Sciatic nerve (tissue), 2 donors: ENCODE measurements at regions not wholly inside any gene's neighbourhood (a gene's known extent, or its start where the extent isn't known, plus 50 kb on each side); places are given as distances from the start of the nearest gene placed in this dataset.

ENCODE experiments used
- ATAC-seq: fragments of 200-7000 bp; cut with Tn5 transposase; one replicate; pipeline ENCODE4 v1.9.1; 2020; ENCODE audit warnings: mild to moderate bottlenecking, moderate library complexity
- DNase-seq: peaks from one replicate; pipeline ENCODE4 v3.0.0-alpha.2; 2020; ENCODE audit warnings: low spot score
- intact Hi-C: fragments of 100-400 bp; cut with DNase I; formaldehyde crosslinking; loops from one replicate; pipeline ENCODE4 v1.14.2; 2022
- donor health status: DM: no; HTN: no; CAD: no.
- donor health status: DM: no; HTN: no; CAD: no.

DNA sequence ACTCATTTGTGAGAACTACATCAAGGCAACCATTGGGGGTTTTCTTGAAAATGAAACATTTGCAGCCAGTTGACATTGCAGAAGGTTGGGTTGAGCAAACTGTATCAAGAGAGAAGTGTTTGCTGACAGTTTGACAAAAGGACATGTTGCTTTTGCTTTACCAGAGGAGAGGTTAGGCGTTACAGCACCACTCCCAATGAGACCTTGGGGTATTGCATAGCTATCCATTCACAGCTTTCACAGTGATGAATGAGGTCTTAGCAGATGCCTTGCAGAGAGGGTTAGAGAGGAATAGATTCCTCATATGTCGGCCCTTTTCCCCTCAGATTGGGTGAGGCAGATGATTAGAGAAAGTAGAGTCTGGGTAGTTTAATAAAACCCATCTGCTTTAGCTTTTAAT is 988.9 kb upstream of the FLRT2 start:
- no peak for ATAC-seq
- intact Hi-C loops, result no loop called here

DNA sequence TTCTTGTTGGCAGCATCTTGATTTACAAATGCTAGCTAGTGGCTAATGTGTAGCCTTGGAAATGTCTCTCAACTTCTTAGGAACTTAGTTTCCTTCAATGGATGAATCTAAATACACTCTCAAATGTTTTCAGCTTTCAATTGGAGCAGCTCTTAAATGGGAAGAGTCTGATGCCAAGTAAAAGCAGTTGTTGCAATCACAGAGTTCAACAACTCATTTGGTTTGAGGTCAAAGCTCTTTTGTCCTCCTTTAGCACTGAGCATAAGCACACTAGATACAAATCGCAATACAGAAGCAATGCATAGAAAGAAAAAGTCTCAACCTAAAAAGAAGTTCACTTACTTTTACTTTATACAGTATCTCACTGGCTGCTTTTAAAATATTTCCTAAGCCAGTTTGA is 986.1 kb upstream of the FLRT2 start:
- DNase-seq (no peak), ATAC-seq (peak; percentile 52)
- intact Hi-C loops, result no loop called here

More for the DNA sequence above, 988.9 kb upstream of the FLRT2 start:
- no peak for DNase-seq

DNA sequence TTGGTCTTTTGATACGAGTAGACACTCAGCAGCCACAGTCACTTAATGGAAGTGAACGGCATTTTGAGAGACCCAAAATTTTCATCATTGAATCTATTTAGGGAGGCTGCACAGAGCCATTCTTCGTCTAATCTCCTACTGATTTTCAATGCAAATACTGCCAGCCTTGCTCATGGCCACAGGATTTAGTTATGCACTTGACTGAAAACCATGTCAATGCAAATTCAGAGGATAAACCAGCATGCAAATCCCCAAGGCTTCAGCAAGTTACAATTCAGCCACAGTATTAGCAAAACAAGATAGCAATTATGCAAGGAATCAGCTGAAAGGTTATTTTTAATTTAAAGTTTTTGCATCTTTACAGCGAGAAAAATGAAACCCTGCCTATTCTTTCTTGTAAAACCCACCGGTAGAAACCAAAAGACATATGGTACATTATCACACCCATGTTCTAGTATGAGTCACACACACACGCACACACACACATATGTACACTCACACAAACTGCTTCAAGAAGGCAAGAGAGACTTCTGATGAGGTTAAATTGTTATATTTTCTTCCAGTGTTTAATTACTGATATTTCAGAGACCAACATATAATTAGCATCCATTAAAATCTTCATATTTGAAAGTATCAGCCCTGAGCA is 985.3 kb upstream of the FLRT2 start:
- DNase-seq, result no peak
- no peak for ATAC-seq
- intact Hi-C loops, result no loop called here

DNA sequence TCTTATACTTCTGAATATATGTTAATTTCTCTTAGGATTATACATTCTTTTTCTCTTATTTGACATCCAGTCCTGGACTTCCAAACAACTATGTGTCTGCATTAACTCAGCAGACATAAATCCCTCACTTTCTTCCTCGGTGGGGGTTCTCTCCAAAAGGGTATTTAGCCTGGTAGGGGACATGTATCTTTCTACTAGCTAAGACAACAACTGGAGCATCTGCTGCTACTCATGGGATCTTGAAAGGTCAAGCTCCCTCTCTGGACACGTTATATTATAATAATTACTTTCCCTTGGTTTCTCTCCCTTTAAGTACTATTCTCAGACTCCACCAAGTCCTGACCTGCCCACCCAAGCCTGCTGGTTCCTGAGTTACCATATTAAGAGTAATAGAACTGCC is 983.7 kb upstream of the FLRT2 start:
- ATAC-seq (no peak), DNase-seq (no peak)
- intact Hi-C loops, result no loop called here

DNA sequence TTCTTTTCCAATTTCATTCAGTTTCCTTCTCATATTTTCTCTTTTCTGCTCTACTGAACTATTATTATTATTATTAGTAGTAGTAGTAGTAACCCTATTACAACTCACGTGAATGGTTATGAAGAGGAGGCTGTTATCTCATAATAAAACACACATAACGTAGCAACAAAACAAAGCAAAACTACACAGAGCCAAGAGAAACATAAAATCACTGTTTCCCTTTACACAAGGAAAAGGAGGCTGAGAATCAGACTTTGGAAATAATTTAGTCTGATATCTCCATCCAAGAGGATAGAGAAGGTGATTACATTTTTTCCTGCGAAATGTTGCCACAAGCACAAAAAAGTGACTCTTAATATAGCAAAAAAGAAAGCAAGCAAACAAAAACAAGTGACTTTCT is 975.8 kb upstream of the FLRT2 start:
- intact Hi-C loops, result no loop called here
- ATAC-seq (no peak), DNase-seq (no peak)

DNA sequence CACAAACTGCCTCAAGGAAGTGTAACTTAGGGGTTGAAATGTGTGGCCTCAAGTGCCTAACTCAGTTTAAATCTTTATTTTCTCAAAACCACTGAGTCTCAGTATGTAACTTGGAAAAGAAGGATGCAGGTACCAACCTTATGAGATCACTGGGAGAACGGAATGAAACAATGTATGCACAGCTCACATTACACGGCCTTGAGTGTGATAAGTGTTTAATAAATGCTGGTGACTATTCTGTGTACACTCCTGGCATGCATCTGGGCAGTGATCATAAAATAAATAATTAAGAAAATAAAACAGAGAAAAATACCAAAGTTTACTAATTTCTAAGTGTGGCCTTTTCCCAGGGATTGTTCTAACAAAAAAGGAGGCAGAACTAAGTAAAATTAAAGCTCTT is 974.5 kb upstream of the FLRT2 start:
- intact Hi-C loops, result no loop called here
- DNase-seq (no peak), ATAC-seq (no peak)

DNA sequence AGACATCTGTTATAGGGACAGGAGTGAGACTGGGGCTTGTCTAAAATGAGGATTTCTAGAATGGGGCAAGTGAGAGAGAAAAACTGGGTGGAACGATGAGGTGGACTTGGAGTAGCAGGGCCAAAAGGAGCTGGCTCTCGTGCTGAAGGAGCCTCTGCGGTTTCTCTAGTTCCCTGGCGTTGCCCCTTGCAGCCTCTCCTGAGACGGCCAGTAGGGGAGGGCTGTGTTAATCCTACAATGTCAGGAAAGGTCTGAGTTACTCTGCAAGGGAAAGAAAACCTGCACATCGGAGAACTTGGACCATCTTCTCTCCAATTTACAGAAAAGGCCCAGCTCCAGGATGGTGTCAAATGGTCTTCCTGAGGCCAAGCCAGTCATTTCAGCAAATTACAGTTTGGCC is 963.8 kb upstream of the FLRT2 start:
- intact Hi-C loops, result loop anchor here (1.0 kb wide), 1 partner anchor 18 kb away; no protein-coding TSS in a partner anchor
- ATAC-seq, result no peak
- no peak for DNase-seq

DNA sequence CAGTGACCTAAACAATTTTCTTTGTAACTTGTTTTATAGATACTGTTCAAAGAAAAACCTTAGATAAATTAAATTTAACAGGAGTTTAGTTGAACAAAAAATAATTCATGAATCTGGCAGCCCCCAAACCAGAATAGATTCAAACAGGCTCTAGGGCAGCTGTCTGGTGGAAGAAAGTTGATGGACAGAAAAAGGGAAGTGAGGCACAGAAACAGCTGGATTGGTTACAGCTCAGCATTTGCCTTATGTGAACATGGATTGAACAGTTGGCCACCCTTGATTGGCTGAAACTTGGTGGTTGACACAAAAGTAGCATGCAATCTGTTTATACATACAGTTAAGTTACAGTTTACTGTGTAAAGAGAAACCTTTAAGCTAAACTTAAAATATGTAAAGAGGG is 954.3 kb upstream of the FLRT2 start:
- ATAC-seq (no peak), DNase-seq (no peak)
- intact Hi-C loops, result no loop called here

DNA sequence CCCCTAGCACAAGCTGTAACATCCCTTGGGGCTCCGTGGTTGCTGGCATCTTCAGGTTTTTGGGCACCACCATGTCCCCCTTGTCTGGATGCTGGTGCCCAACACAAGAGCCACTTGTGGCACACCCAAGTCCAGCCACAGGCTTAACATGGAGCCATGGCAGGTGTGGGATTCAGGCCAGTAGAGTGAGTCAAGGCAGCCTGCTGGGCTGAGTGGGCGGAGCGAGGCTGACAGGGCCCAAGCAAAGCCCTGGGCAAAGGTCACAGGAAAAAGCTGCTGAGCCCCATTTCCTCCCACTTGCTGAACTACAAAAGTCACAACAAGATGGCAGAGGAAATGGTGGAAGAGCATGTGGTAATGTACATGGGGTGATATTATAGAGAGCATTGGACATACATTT is 950.7 kb upstream of the FLRT2 start:
- ATAC-seq, result no peak
- no peak for DNase-seq
- intact Hi-C loops, result no loop called here

DNA sequence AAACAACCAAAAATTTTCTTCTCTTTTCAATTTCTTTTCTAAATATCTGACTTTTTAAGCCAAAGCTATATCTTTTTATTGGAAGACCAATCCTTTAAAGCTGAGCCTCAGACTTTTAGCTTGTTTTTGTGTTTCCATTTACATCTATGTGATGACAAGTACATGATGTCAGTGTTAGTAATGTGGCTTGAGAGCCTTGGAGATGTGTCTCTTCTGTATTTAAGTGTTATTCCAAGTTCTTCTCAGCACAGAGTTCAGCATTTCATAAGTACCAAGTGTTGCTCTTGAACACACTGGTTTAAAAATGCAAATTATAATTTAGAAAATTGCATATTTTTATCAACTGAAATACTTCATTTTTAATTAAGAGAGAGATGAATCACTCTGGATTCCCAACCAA is 948.9 kb upstream of the FLRT2 start:
- no peak for DNase-seq
- intact Hi-C loops, result no loop called here
- ATAC-seq, result no peak

DNA sequence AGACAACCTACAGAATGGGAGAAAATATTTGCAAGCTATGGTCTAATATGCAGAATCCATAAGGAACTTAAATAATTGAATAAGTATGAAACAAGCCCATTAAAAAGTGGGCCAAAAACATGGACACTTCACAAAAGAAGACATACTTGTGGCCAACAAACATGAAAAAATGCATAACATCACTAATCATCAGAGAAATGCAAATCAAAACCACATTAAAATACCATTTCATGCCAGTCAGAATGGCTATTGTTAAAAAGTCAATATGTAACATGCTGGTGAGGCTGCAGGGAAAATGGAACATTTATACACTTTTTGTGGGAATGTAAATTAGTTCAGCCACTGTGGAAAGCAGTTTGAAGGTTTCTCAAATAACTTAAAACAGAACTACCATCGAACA is 945.4 kb upstream of the FLRT2 start:
- no peak for ATAC-seq
- intact Hi-C loops, result loop anchor here (1.0 kb wide), 1 partner anchor 18 kb away; no protein-coding TSS in a partner anchor
- no peak for DNase-seq

DNA sequence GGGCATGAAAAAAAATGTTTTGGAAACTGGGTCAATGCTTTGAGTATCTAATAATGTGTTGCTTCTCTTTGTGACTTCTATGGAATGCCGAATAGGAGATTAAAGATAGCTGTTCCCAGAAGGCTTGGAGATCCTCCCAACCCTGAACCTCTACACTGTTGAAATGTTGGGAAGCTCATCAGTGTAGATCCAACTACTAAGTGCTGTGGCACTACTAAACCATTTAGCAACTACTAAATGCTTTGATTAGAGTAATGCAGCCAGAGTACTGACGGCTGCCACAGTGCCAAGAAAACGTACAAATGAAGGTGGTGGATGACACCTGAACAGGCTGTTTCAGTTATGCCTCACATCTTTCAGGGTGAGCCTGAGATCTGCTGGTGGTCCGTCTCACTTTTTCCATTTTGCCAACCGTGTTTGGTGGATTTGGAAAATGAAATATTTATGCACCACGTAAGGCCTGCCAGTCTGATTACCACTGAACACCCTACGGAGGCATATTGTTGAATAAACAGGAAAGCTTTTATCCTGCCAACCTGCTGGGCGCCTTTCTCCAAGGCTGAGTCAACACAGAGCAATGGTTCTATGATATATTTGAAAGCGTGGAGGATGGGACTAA is 938.0 kb upstream of the FLRT2 start:
- ATAC-seq (no peak), DNase-seq (no peak)
- intact Hi-C loops, result no loop called here

DNA sequence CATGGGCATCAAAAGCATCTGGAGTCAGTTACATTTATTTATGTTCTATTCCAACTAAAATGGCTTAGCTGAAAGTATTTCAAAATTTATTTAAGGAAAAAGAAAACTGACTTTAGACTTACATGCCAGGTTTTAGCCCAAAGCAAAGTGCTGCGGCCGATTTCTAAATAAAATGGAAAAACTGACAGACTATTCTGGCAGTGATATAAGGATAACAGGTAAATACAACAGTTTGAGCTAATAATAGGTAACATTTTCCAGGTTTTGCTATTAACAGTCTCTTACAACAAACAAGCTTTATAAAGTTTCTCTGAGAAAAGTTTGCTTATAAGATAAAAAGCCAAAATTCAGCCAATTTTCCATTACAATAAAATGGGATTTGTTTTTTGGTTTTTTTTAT is 937.2 kb upstream of the FLRT2 start:
- intact Hi-C loops, result no loop called here
- no peak for ATAC-seq
- no peak for DNase-seq

DNA sequence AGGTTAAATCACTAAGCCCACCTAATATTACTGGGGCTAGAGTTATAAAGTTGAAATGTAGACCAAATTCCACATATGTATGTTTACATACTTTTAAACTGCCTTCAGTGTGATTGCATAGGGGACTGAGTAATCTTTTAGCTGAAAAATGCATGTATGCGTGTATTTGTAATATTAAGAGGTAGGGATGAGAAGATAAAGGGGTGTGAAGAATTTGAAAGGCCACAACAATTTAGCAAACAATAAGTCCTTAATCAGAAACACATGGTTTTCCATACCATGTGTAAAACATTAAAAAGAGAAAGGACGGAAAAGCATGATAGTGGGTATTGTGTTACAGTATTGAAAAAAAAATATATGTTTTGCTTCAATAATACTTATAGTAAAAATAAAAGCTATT is 919.9 kb upstream of the FLRT2 start:
- DNase-seq, result no peak
- intact Hi-C loops, result no loop called here
- ATAC-seq, result no peak

DNA sequence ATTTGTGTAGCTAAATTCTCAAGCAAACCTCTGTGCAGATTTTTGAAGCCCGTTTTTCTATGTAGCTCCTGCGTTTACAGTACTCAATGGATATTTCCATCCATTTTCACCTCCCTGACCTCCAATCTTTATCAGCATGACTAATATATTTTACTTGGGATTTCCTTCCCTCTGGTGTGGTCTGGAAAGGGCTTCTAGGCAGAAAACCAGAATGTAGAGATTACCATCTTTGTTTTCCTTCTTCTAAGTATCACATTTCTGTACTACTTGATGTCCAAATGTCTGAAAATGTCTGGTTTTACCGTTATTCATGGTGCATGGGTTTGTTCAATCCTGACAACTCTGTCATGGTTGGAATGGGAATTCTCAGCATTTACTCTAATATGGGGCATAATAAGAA is 907.6 kb upstream of the FLRT2 start:
- intact Hi-C loops, result no loop called here
- ATAC-seq, result no peak
- no peak for DNase-seq

DNA sequence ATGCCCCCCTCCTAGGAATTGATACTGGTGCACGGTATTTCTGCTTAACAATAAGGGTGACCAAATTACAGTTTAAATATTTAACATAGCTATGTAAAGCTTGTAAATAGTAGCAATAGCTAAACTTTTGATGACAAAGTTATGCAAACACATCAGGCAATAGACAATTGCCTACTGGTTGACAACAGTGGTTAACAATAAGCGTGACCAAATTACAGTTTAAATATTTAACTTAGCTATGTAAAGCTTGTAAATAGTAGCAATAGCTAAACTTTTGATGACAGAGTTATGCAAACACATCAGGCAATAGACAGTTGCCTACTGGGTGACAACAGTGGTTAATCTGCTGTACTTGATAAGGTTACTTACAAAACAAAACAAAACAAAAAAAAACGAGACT is 886.5 kb upstream of the FLRT2 start:
- ATAC-seq (no peak), DNase-seq (no peak)
- intact Hi-C loops, result no loop called here

DNA sequence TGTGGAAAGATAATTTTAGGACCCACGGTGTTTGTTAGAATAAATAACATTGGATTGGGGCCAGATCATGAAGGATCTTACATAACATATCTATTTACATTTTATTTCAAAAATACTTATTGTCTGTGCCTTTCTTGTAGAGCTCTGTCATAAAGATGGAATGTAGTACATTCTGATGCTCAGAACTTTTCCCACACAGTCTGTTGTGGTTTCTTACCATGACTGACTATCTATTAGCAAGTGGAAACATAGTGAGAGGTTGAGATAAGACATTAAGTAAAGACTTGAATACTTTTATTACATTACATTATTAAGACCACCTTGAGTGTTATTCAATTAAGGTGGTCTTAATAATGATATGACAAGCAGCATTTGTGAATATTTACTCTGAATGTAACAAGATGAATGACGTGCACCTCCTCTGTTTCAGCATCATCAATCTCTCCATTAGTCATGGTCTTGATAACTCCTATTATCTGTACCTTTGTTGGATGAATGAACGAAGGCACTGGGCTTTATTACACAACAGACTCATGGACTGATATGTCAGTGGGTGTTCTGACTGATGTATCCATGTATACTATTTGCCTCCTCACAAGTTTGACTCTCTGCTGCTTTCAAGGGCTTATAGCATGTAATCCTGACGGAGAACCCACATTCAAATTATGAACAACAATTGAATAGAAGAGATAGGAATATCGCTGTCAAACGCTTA is 883.0 kb upstream of the FLRT2 start:
- DNase-seq (no peak), ATAC-seq (no peak)
- intact Hi-C loops, result no loop called here

DNA sequence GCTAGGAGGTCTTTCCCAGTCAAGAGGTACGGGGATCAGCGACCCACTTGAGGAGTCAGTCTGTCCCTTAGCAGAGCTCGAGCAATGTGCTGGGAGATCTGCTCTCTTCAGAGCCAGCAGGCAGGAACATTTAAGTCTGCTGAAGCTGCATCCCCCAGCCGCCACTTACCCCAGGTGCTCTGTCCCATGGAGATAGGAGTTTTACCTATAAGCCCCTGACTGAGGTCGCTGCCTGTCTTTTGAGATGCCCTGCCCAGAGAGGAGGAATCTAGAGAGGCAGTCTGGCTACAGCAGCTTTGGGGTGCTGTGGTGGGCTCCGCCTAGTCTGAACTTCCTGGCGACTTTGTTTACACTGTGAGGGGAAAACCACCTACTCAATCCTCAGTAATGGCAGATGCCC is 874.9 kb upstream of the FLRT2 start:
- ATAC-seq (no peak), DNase-seq (no peak)
- intact Hi-C loops, result no loop called here

DNA sequence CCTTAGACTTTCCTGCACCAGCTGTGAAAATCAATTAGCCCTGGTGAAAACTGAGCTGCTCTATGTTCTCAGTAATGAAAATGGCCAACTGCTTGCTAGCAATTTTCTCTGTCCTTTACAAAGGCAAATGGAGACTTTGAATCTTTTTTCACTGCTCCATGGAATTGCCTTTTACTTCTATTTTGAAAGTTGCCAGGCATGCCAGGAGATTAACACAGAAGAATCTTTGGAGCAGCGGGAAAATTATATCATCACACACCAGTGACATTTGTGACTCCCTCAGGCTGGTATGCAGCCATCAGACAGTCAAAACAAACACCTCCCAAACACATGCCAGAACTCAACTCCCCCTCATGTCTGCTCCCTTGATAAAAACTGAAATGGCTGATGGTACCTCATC is 872.0 kb upstream of the FLRT2 start:
- DNase-seq, result no peak
- ATAC-seq, result no peak
- intact Hi-C loops, result no loop called here

DNA sequence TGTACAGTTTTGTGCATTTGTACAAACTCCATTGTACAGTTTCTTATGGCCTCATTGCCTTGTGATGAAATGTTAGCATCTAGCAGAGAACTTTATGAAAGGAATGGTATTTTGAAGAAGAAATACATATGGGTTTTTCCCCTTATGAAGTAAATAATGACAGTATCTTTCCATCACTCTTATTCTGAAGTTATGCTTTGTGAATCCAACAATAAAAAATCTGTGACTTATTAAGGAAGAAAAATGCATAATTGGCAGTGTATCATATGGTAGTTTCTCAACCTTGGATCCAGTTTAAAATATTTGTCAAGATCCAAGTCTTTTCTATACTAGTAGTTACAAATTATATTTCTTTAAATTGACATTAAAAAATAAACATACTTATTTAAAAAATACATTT is 859.1 kb upstream of the FLRT2 start:
- intact Hi-C loops, result no loop called here
- no peak for ATAC-seq
- DNase-seq, result no peak

DNA sequence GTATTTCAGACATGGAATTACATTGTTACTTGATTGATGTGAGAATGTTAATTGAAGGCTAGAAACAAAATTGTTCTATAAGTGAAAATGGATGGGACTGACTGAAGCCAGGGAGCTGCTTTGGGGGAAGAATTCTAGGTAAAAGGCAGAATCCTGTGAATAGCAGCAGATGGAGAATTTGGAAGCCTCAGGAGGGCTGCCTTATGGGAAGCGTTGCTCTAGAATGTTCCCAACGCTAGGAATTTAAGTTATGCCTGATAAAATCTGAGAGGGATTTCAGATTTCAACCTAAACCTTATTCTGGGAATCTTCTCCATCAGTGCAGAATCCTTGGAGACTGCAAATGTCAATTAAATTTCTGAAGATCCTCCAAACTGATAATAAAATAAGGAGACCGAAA is 858.2 kb upstream of the FLRT2 start:
- intact Hi-C loops, result no loop called here
- DNase-seq (no peak), ATAC-seq (no peak)
